Liver (tissue), 8 donors: ENCODE measurements at regions not wholly inside any gene's neighbourhood (a gene's known extent, or its start where the extent isn't known, plus 50 kb on each side); places are given as distances from the start of the nearest gene placed in this dataset.

Source experiments
- DNase-seq: peaks from one replicate; pipeline ENCODE4 v3.0.0-alpha.2; 2017; ENCODE audit warnings: low spot score
- H3K27ac ChIP-seq, 2 donors: one replicate each; pipeline ENCODE4 v1.7.0; 2013; ENCODE audit warnings: inconsistent platforms in 2 of 2, low read length in 2 of 2, control low read depth in 1 of 2, low read depth in 1 of 2, mild to moderate bottlenecking in 1 of 2
- H3K27me3 ChIP-seq, 4 donors: one replicate each; pipeline versions ENCODE4 v1.6.1 to v1.7.0; 2013; ENCODE audit warnings: low read length in 3 of 4, inconsistent platforms in 1 of 4, mild to moderate bottlenecking in 1 of 4, moderate library complexity in 1 of 4; ENCODE audit not compliant: control insufficient read depth in 4 of 4, insufficient read depth in 4 of 4
- H3K36me3 ChIP-seq, 4 donors: one replicate each; pipeline versions ENCODE4 v1.6.1 to v1.7.0; 2013; ENCODE audit warnings: low read length in 3 of 4, mild to moderate bottlenecking in 3 of 4, low read depth in 1 of 4, moderate library complexity in 1 of 4; ENCODE audit not compliant: control insufficient read depth in 4 of 4, insufficient read depth in 3 of 4
- H3K4me1 ChIP-seq, 4 donors: one replicate each; pipeline versions ENCODE4 v1.6.1 to v1.7.0; 2013; ENCODE audit warnings: low read length in 3 of 4, mild to moderate bottlenecking in 3 of 4, moderate library complexity in 1 of 4; ENCODE audit not compliant: control insufficient read depth in 4 of 4, insufficient read depth in 4 of 4
- H3K4me3 ChIP-seq, 3 donors: one replicate each; pipeline versions ENCODE4 v1.6.1 to v1.7.0; 2013; ENCODE audit warnings: low read length in 3 of 3, control low read depth in 1 of 3, low read depth in 1 of 3, mild to moderate bottlenecking in 1 of 3
- H3K9ac ChIP-seq, 2 donors: one replicate each; pipeline ENCODE4 v1.7.0; 2013; ENCODE audit warnings: low read length in 2 of 2, mild to moderate bottlenecking in 2 of 2, moderate library complexity in 2 of 2, control low read depth in 1 of 2, low read depth in 1 of 2
- H3K9me3 ChIP-seq, 4 donors: one replicate each; pipeline versions ENCODE4 v1.6.1 to v1.7.0; 2013; ENCODE audit warnings: low read length in 3 of 4; ENCODE audit not compliant: control insufficient read depth in 4 of 4
- ATF3 ChIP-seq: IDR thresholded peaks from 2 replicates; pipeline ENCODE4 v1.6.1; 2016; ENCODE audit warnings: antibody characterized with exemption
- CTCF ChIP-seq: fragments of 150-350 bp; IDR thresholded peaks from 2 replicates; pipeline ENCODE4 v1.5.1; 2017; ENCODE audit warnings: improper control_type of control experiment, low read depth, low read length; ENCODE audit not compliant: missing input control
- EGR1 ChIP-seq, 2 donors: IDR thresholded peaks; 2 replicates each; pipeline ENCODE4 v1.6.1; 2016 to 2018; ENCODE audit warnings: antibody characterized with exemption in 2 of 2, low read depth in 2 of 2
- FOXA2 ChIP-seq: IDR thresholded peaks from 2 replicates; pipeline ENCODE4 v1.6.1; 2016; ENCODE audit warnings: antibody characterized with exemption
- HNF4A ChIP-seq, 2 donors: conservative IDR thresholded peaks; 2 replicates each; pipeline ENCODE4 v1.6.1; 2016; ENCODE audit warnings: antibody characterized with exemption in 2 of 2, mild to moderate bottlenecking in 2 of 2
- HNF4G ChIP-seq: IDR thresholded peaks from 2 replicates; pipeline ENCODE4 v1.6.1; 2016; ENCODE audit warnings: antibody characterized with exemption
- JUND ChIP-seq, 2 donors: IDR thresholded peaks; 2 replicates each; pipeline ENCODE4 v1.6.1; 2016; ENCODE audit warnings: antibody characterized with exemption in 2 of 2
- MAX ChIP-seq: IDR thresholded peaks from 2 replicates; pipeline ENCODE4 v1.6.1; 2016; ENCODE audit warnings: antibody characterized with exemption
- NR2F2 ChIP-seq: IDR thresholded peaks from 2 replicates; pipeline ENCODE4 v1.6.1; 2016; ENCODE audit warnings: antibody characterized with exemption
- RAD21 ChIP-seq, 2 donors: IDR thresholded peaks; 2 replicates each; pipeline ENCODE4 v1.6.1; 2016; ENCODE audit warnings: antibody characterized with exemption in 2 of 2, mild to moderate bottlenecking in 2 of 2
- REST ChIP-seq: IDR thresholded peaks from 2 replicates; pipeline ENCODE4 v1.6.1; 2016; ENCODE audit warnings: antibody characterized with exemption, mild to moderate bottlenecking
- RXRA ChIP-seq, 2 donors: IDR thresholded peaks; 2 replicates each; pipeline ENCODE4 v1.6.1; 2017 to 2018; ENCODE audit warnings: antibody characterized with exemption in 2 of 2, mild to moderate bottlenecking in 1 of 2
- SP1 ChIP-seq: IDR thresholded peaks from 2 replicates; pipeline ENCODE4 v1.6.1; 2018; ENCODE audit warnings: antibody characterized with exemption, mild to moderate bottlenecking
- TAF1 ChIP-seq: conservative IDR thresholded peaks from 2 replicates; pipeline ENCODE4 v1.6.1; 2016; ENCODE audit warnings: antibody characterized with exemption, mild to moderate bottlenecking
- YY1 ChIP-seq: IDR thresholded peaks from 2 replicates; pipeline ENCODE4 v1.6.1; 2016; ENCODE audit warnings: antibody characterized with exemption, mild to moderate bottlenecking
- ZBTB33 ChIP-seq: IDR thresholded peaks from 2 replicates; pipeline ENCODE4 v1.6.1; 2016; ENCODE audit warnings: antibody characterized with exemption
- WGBS: extraction: QIAGEN DNeasy Blood & Tissue Kit; methylation state at CpG from one replicate; pipeline ENCODE4 v1.1.7; 2013; 5-methylcytosine and 5-hydroxymethylcytosine counted together
- donor health status: healthy.
- donor health status: healthy.
- donor health status: healthy.
- donor health status: healthy.
- donor health status: healthy.

- no peaks in the 10 kb centered on the region for H3K9me3 ChIP-seq
- TF ChIP-seq SP1 (no peak), MAX (no peak), TAF1 (no peak), YY1 (no peak), CTCF (no peak), REST (no peak), ATF3 (no peak), EGR1 (IDR thresholded peaks at IDR 0.05; ENCODE audit: low read depth in 2 of 2) (no peak)
- no peak for DNase-seq
- H3K9ac ChIP-seq: no peak overlapping the region
- no peak overlapping the region for H3K27ac ChIP-seq
- H3K27me3 ChIP-seq: no peaks in the 10 kb centered on the region
- no peaks in the 10 kb centered on the region for H3K36me3 ChIP-seq
- WGBS: 87% methylated on average over 2 of the region's 2 CpGs
- no peak overlapping the region for H3K4me3 ChIP-seq
- H3K4me1 ChIP-seq: no peaks in the 10 kb centered on the region
Observed at GRCh38 chr5:88051148-88051547, 217.5 kb downstream of the TMEM161B start.

GRCh38 chr5:88049737-88050136, 218.9 kb downstream of the TMEM161B start:
- no peaks in the 10 kb centered on the region for H3K4me1 ChIP-seq
- no peaks in the 10 kb centered on the region for H3K27me3 ChIP-seq
- H3K4me3 ChIP-seq: no peak overlapping the region
- no peak for TF ChIP-seq REST
- no peak for TF ChIP-seq TAF1
- TF ChIP-seq NR2F2: no peak
- TF ChIP-seq EGR1 (IDR thresholded peaks at IDR 0.05; ENCODE audit: low read depth in 2 of 2): no peak
- no peak for TF ChIP-seq ATF3
- TF ChIP-seq RAD21 (IDR thresholded peaks at IDR 0.05): no peak
- TF ChIP-seq SP1: no peak
- TF ChIP-seq RXRA (IDR thresholded peaks at IDR 0.05): no peak
- no peak for TF ChIP-seq HNF4G
- TF ChIP-seq HNF4A (conservative IDR thresholded peaks at IDR 0.05): no peak
- TF ChIP-seq ZBTB33: no peak
- TF ChIP-seq YY1: no peak
- TF ChIP-seq CTCF: no peak
- no peak for TF ChIP-seq JUND (IDR thresholded peaks at IDR 0.05)
- TF ChIP-seq MAX: no peak
- no peak for TF ChIP-seq FOXA2
- WGBS: 48% methylated on average over 4 of the region's 4 CpGs
- no peak overlapping the region for H3K27ac ChIP-seq
- H3K9ac ChIP-seq: no peak overlapping the region
- no peaks in the 10 kb centered on the region for H3K36me3 ChIP-seq
- H3K9me3 ChIP-seq: no peaks in the 10 kb centered on the region
- no peak for DNase-seq
